Progenitor cell of endocrine pancreas (in vitro differentiated cells): ENCODE measurements at regions not wholly inside any gene's neighbourhood (a gene's known extent, or its start where the extent isn't known, plus 50 kb on each side); places are given as distances from the start of the nearest gene placed in this dataset.

Source experiments
- DNase-seq: peaks from one replicate; pipeline ENCODE4 v3.0.0; 2021; ENCODE audit warnings: low spot score; ENCODE audit not compliant: unreplicated experiment
- H3K27ac Mint-ChIP-seq: 2 replicates; pipeline ENCODE4 v1.8.0; 2021; ENCODE audit warnings: mild to moderate bottlenecking, moderate library complexity, mixed read lengths
- H3K27me3 Mint-ChIP-seq: 2 replicates; pipeline ENCODE4 v1.8.0; 2021; ENCODE audit warnings: mixed read lengths
- H3K36me3 Mint-ChIP-seq: 2 replicates; pipeline ENCODE4 v1.8.0; 2022; ENCODE audit warnings: mixed read lengths; ENCODE audit not compliant: insufficient read depth
- H3K4me1 Mint-ChIP-seq: 2 replicates; pipeline ENCODE4 v1.8.0; 2021; ENCODE audit warnings: low read depth, mixed read lengths
- H3K4me3 Mint-ChIP-seq: 2 replicates; pipeline ENCODE4 v1.8.0; 2021; ENCODE audit warnings: low read depth, mild to moderate bottlenecking, moderate library complexity, mixed read lengths
- H3K9me3 Mint-ChIP-seq: 2 replicates; pipeline ENCODE4 v1.8.0; 2021; ENCODE audit warnings: low read depth, mixed read lengths
- TF ChIP-seq, protein P1 (sequence below): fragments of 200-600 bp; sonication (generic); IDR thresholded peaks from one replicate; pipeline ENCODE4 v1.5.0; 2021; ENCODE audit warnings: antibody characterized with exemption, mild to moderate bottlenecking; ENCODE audit not compliant: unreplicated experiment

DNA sequence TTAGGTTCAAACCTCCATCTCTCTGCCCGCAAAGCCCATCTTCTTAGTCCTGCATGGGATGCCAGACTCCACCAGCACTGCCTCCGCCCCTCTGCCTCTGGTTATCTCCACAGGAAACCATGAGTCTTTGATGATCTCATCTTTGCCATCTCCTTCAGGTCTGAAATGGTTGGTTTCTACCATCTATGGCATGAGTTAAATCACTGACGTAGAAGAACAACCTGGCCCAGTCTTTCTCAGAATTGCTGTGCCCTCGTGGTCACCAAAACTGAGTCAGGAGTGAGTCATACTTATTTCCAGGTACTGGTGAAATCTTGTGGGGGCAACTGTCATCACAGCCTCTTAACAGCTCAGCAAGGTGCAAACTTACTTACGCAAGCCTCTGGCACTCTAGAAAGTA lies 468.7 kb upstream of the C16orf82 start:
- Mint-ChIP-seq H3K9me3 (no peaks in the 10 kb centered on the region), H3K27me3 (peaks cover 36% of the 10 kb centered on the region), H3K36me3 (no peaks in the 10 kb centered on the region), H3K4me3 (no peak overlapping the region), H3K27ac (no peak overlapping the region), H3K4me1 (peaks cover 4% of the 10 kb centered on the region)
- TF ChIP-seq, protein P1, sequence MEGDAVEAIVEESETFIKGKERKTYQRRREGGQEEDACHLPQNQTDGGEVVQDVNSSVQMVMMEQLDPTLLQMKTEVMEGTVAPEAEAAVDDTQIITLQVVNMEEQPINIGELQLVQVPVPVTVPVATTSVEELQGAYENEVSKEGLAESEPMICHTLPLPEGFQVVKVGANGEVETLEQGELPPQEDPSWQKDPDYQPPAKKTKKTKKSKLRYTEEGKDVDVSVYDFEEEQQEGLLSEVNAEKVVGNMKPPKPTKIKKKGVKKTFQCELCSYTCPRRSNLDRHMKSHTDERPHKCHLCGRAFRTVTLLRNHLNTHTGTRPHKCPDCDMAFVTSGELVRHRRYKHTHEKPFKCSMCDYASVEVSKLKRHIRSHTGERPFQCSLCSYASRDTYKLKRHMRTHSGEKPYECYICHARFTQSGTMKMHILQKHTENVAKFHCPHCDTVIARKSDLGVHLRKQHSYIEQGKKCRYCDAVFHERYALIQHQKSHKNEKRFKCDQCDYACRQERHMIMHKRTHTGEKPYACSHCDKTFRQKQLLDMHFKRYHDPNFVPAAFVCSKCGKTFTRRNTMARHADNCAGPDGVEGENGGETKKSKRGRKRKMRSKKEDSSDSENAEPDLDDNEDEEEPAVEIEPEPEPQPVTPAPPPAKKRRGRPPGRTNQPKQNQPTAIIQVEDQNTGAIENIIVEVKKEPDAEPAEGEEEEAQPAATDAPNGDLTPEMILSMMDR = no peak
- DNase-seq = no peak

- Mint-ChIP-seq H3K4me3 (no peak overlapping the region), H3K36me3 (no peaks in the 10 kb centered on the region), H3K9me3 (no peaks in the 10 kb centered on the region), H3K4me1 (peaks cover 4% of the 10 kb centered on the region), H3K27me3 (peaks cover 26% of the 10 kb centered on the region), H3K27ac (no peak overlapping the region)
- no peak for DNase-seq
- TF ChIP-seq, protein P1 = no peak
Observed at GRCh38 chr16:26598998-26599784, 467.5 kb upstream of the C16orf82 start.

DNA sequence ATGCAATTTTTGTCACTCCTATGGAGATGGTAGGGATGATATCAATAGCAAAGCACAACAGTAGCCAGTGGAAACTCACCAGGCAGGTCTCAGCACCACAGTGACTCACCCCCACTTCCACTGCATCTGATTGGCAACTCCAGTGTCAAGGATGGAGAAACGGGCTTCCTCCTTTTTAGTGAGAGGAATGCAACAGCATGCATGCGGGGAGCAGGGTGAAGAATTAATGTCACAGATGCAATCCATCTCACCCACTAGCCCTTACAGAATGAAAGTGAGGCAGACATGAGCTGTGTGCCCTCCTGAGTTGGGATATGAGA lies 467.0 kb upstream of the C16orf82 start:
- no peaks in the 10 kb centered on the region for H3K9me3 Mint-ChIP-seq
- no peak for DNase-seq
- H3K27ac Mint-ChIP-seq = no peak overlapping the region
- H3K27me3 Mint-ChIP-seq = peaks cover 28% of the 10 kb centered on the region
- H3K36me3 Mint-ChIP-seq = no peaks in the 10 kb centered on the region
- TF ChIP-seq, protein P1 = no peak
- peaks cover 4% of the 10 kb centered on the region for H3K4me1 Mint-ChIP-seq
- H3K4me3 Mint-ChIP-seq = no peak overlapping the region

DNA sequence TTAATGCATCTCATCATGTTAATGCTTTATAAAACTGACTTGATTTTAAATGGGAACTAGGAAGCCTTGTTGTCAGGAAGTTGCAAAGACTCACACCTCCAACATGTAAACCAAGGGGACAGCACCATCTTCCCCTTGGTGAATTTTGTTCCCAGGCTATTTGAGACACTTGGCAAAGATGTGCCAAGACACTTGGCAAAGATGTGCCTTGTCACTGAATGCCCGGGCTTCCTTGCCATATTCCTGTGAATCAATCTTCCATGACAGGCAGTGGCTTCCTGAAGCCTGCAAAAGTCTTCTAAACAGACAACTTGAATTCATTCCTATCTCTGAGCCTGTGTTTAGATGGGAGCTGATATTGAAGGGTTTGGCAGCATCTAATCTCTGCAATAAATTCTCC lies 465.4 kb upstream of the C16orf82 start:
- no peaks in the 10 kb centered on the region for H3K9me3 Mint-ChIP-seq
- TF ChIP-seq, protein P1 = no peak
- H3K4me3 Mint-ChIP-seq = no peak overlapping the region

GRCh38 chr16:26605626-26606271 lies 461.0 kb upstream of the C16orf82 start:
- no peak overlapping the region for H3K4me3 Mint-ChIP-seq
- DNase-seq = no peak
- peaks cover 4% of the 10 kb centered on the region for H3K4me1 Mint-ChIP-seq
- no peaks in the 10 kb centered on the region for H3K9me3 Mint-ChIP-seq
- H3K36me3 Mint-ChIP-seq = no peaks in the 10 kb centered on the region
- peaks cover 40% of the 10 kb centered on the region for H3K27me3 Mint-ChIP-seq
- TF ChIP-seq, protein P1 = no peak
- no peak overlapping the region for H3K27ac Mint-ChIP-seq

More for the DNA sequence above, 465.4 kb upstream of the C16orf82 start:
- peaks cover 32% of the 10 kb centered on the region for H3K27me3 Mint-ChIP-seq
- H3K36me3 Mint-ChIP-seq = no peaks in the 10 kb centered on the region
- H3K27ac Mint-ChIP-seq = no peak overlapping the region
- peaks cover 4% of the 10 kb centered on the region for H3K4me1 Mint-ChIP-seq
- DNase-seq = no peak
